ENCODE measurements at regions not wholly inside any gene's neighbourhood (a gene's known extent, or its start where the extent isn't known, plus 50 kb on each side); places are given as distances from the start of the nearest gene placed in this dataset.

- no peak overlapping the region for H3K9ac ChIP-seq (replicated peaks; ENCODE audit: extremely low read depth, insufficient read depth, low read length)
- ChIA-PET POLR2A (no interaction called here), CTCF (interaction anchor here (1.2 kb wide), 1 partner anchor 10 kb away, joined by 3 read pairs; no protein-coding TSS in a partner anchor)
- dilution Hi-C loops (cut with MboI; ENCODE audit: extremely low pct_ligation_motif_present, low sequenced_read_pairs) = no loop called here
- no peaks in the 10 kb centered on the region for H3K4me1 ChIP-seq (ENCODE audit: control insufficient read depth, extremely low read depth, insufficient read depth, low read length)
- H2AFZ ChIP-seq (ENCODE audit: low read depth, low read length) = no peak overlapping the region
- intact Hi-C loops (cut with micrococcal nuclease) = no loop called here
- no peak for TF ChIP-seq FOS (IDR thresholded peaks at IDR 0.05; ENCODE audit: borderline replicate concordance, insufficient read depth, low read length)
- no peaks in the 10 kb centered on the region for H3K79me2 ChIP-seq (ENCODE audit: control insufficient read depth, insufficient read depth, low read length)
- H3K27ac ChIP-seq (ENCODE audit: insufficient read depth, low read depth, low read length) = no peak overlapping the region
- no TSS peak for BruUV-seq (replicated peaks)
- H3K4me3 ChIP-seq (replicated peaks in 1 of 3; ENCODE audit: insufficient read depth in 1 of 3, low read depth in 1 of 3, low read length in 3 of 3) = no peak overlapping the region
- FAIRE-seq (no peak), DNase-seq (ENCODE audit: low read depth, low spot score) (no peak)
- no peak overlapping the region for H3K4me2 ChIP-seq (ENCODE audit: insufficient read depth, low read length)
- H3K27me3 ChIP-seq (ENCODE audit: control insufficient read depth in 2 of 2, insufficient read depth in 2 of 2, low read length in 2 of 2) = no peaks in the 10 kb centered on the region
- H4K20me1 ChIP-seq (replicated peaks; ENCODE audit: control insufficient read depth, extremely low read depth, insufficient read depth, low read length) = no peaks in the 10 kb centered on the region
- H3K36me3 ChIP-seq (ENCODE audit: control insufficient read depth in 2 of 2, extremely low read depth in 1 of 2, insufficient read depth in 2 of 2, low read length in 2 of 2) = no peaks in the 10 kb centered on the region
- no peaks in the 10 kb centered on the region for H3K9me1 ChIP-seq (replicated peaks; ENCODE audit: control insufficient read depth, extremely low read depth, insufficient read depth, low read length)
- no peaks in the 10 kb centered on the region for H3K9me3 ChIP-seq (replicated peaks; ENCODE audit: control insufficient read depth, insufficient read depth, low read length)
Observed at GRCh38 chr18:26756556-26756955, 109.0 kb downstream of the AQP4 start.

DNA sequence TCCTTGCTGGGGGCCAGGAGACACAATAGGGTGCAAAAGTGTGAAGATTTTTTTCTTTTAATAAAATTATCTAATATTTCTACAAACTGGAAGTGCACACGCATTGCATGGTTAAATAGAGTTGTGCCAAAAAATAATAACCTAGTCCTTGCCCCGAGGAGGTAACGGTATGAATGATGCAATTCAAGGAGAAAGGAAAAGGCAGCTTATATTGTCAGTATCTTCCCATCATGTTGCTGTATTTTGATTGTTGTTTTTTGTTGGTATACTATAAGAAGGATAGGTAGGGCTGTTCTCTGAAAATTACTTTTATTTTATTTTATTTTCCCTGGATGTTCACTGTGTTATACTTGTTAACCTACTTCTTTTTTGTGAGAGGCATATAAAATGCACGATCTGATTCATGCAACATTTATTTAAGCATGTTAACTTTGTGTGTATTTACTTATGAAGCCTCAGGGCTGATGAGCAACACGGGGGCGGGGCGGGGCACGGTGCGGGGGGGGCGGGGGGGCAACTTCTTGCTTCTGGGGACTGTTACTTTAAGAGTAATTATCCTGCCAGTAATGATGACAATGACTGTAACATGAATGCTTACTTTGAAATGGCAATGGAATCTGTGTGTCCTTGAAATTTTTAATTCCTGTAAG lies 118.6 kb downstream of the AQP4 start:
- Histone ChIP-seq H4K20me1 (replicated peaks; ENCODE audit: control insufficient read depth, extremely low read depth, insufficient read depth, low read length) (no peaks in the 10 kb centered on the region), H3K36me3 (ENCODE audit: control insufficient read depth in 2 of 2, extremely low read depth in 1 of 2, insufficient read depth in 2 of 2, low read length in 2 of 2) (no peaks in the 10 kb centered on the region), H3K9ac (replicated peaks; ENCODE audit: extremely low read depth, insufficient read depth, low read length) (no peak overlapping the region), H2AFZ (ENCODE audit: low read depth, low read length) (no peak overlapping the region), H3K27ac (ENCODE audit: insufficient read depth, low read depth, low read length) (no peak overlapping the region), H3K27me3 (ENCODE audit: control insufficient read depth in 2 of 2, insufficient read depth in 2 of 2, low read length in 2 of 2) (no peaks in the 10 kb centered on the region), H3K4me2 (ENCODE audit: insufficient read depth, low read length) (no peak overlapping the region), H3K79me2 (ENCODE audit: control insufficient read depth, insufficient read depth, low read length) (no peaks in the 10 kb centered on the region), H3K9me1 (replicated peaks; ENCODE audit: control insufficient read depth, extremely low read depth, insufficient read depth, low read length) (no peaks in the 10 kb centered on the region), H3K4me3 (replicated peaks in 1 of 3; ENCODE audit: insufficient read depth in 1 of 3, low read depth in 1 of 3, low read length in 3 of 3) (no peak overlapping the region), H3K4me1 (ENCODE audit: control insufficient read depth, extremely low read depth, insufficient read depth, low read length) (no peaks in the 10 kb centered on the region), H3K9me3 (replicated peaks; ENCODE audit: control insufficient read depth, insufficient read depth, low read length) (no peaks in the 10 kb centered on the region)
- intact Hi-C loops (cut with micrococcal nuclease) = no loop called here
- DNase-seq (ENCODE audit: low read depth, low spot score) (no peak), FAIRE-seq (no peak)
- ChIA-PET POLR2A (no interaction called here), CTCF (interaction anchor here (1.3 kb wide), 1 partner anchor 9 kb away, joined by 3 read pairs; no protein-coding TSS in a partner anchor)
- BruUV-seq (replicated peaks) = no TSS peak
- TF ChIP-seq POLR2A (IDR thresholded peaks at IDR 0.05; ENCODE audit: low read depth, low read length) = no peak
- no peak for TF ChIP-seq FOS (IDR thresholded peaks at IDR 0.05; ENCODE audit: borderline replicate concordance, insufficient read depth, low read length)
- TF ChIP-seq MYC (IDR thresholded peaks at IDR 0.05; ENCODE audit: low read depth, low read length) = no peak
- no peak for TF ChIP-seq JUN (IDR thresholded peaks at IDR 0.05; ENCODE audit: borderline replicate concordance, insufficient read depth, insufficient read length, low read depth)
- TF ChIP-seq, protein P1, sequence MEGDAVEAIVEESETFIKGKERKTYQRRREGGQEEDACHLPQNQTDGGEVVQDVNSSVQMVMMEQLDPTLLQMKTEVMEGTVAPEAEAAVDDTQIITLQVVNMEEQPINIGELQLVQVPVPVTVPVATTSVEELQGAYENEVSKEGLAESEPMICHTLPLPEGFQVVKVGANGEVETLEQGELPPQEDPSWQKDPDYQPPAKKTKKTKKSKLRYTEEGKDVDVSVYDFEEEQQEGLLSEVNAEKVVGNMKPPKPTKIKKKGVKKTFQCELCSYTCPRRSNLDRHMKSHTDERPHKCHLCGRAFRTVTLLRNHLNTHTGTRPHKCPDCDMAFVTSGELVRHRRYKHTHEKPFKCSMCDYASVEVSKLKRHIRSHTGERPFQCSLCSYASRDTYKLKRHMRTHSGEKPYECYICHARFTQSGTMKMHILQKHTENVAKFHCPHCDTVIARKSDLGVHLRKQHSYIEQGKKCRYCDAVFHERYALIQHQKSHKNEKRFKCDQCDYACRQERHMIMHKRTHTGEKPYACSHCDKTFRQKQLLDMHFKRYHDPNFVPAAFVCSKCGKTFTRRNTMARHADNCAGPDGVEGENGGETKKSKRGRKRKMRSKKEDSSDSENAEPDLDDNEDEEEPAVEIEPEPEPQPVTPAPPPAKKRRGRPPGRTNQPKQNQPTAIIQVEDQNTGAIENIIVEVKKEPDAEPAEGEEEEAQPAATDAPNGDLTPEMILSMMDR (IDR thresholded peaks at IDR 0.05; ENCODE audit: extremely low read depth in 1 of 2, insufficient read depth in 1 of 2, low read depth in 1 of 2, low read length in 2 of 2) = no peak
- TF ChIP-seq GATA2 (IDR thresholded peaks at IDR 0.05; ENCODE audit: insufficient read depth, insufficient read length, low read depth, low read length) = no peak
- TF ChIP-seq EZH2 (IDR thresholded peaks at IDR 0.05; ENCODE audit: borderline replicate concordance, low read depth, low read length, severe bottlenecking) = no peak
- TF ChIP-seq MAX (IDR thresholded peaks at IDR 0.05; ENCODE audit: insufficient read depth, insufficient read length) = no peak
- no peak for TF ChIP-seq POLR2AphosphoS5 (IDR thresholded peaks at IDR 0.05; ENCODE audit: insufficient read depth, low read depth, low read length)
- dilution Hi-C loops (cut with MboI; ENCODE audit: extremely low pct_ligation_motif_present, low sequenced_read_pairs) = no loop called here

Data from endothelial cell of umbilical vein (primary cell).